A673 (cell line): ENCODE measurements at regions not wholly inside any gene's neighbourhood (a gene's known extent, or its start where the extent isn't known, plus 50 kb on each side); places are given as distances from the start of the nearest gene placed in this dataset.

ENCODE experiments used
- EZH2 ChIP-seq: fragments of 200-600 bp; sonication (generic); IDR thresholded peaks from 2 replicates; pipeline ENCODE4 v1.6.1; 2017; ENCODE audit warnings: borderline replicate concordance, low read depth, mild to moderate bottlenecking, mixed read lengths, antibody characterized with exemption, low read length; ENCODE audit not compliant: poor library complexity, severe bottlenecking
- TF ChIP-seq, protein P1 (sequence below): fragments of 300-800, 200-600 bp; sonication (generic); conservative IDR thresholded peaks from 2 replicates; pipeline ENCODE4 v1.5.1; 2017; ENCODE audit warnings: low read depth, mild to moderate bottlenecking, antibody characterized with exemption, low read length, moderate library complexity, mixed read lengths

DNA sequence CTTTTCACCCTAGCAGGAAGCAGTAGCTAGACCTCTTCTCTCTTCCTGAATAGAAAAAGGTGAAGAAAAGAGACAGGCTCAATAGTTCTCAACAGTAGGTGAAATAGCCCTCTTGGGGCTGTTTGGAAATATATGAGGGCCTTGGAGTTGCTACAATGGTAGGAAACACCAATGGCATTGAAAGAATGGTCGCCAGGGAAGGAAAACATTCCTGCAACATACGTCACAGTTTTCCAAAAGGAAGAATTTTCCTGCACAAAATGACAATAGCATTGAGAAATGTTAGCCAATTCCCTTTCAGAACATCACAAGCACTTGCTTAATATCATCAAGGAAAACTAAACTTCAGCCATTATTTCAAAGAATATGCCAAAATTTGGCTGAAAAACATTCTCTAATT, 484.5 kb downstream of the IGSF11 start:
- TF ChIP-seq, protein P1, sequence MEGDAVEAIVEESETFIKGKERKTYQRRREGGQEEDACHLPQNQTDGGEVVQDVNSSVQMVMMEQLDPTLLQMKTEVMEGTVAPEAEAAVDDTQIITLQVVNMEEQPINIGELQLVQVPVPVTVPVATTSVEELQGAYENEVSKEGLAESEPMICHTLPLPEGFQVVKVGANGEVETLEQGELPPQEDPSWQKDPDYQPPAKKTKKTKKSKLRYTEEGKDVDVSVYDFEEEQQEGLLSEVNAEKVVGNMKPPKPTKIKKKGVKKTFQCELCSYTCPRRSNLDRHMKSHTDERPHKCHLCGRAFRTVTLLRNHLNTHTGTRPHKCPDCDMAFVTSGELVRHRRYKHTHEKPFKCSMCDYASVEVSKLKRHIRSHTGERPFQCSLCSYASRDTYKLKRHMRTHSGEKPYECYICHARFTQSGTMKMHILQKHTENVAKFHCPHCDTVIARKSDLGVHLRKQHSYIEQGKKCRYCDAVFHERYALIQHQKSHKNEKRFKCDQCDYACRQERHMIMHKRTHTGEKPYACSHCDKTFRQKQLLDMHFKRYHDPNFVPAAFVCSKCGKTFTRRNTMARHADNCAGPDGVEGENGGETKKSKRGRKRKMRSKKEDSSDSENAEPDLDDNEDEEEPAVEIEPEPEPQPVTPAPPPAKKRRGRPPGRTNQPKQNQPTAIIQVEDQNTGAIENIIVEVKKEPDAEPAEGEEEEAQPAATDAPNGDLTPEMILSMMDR: no peak
- TF ChIP-seq EZH2: no peak
